Epidermal melanocyte (primary cell): ENCODE measurements at regions not wholly inside any gene's neighbourhood (a gene's known extent, or its start where the extent isn't known, plus 50 kb on each side); places are given as distances from the start of the nearest gene placed in this dataset.
A peak's percentile ranks its signal among the peaks of the same experiment; 100 is the strongest.
"Not testable (repeated sequence)": the region's sequence is repeated elsewhere in the genome, so short reads cannot be mapped to it uniquely, and the experiment has no call there.

Experiments used
- DNase-seq: peaks from one replicate; pipeline ENCODE4 v3.0.0; 2011; ENCODE audit warnings: low spot score; ENCODE audit not compliant: insufficient read length

DNA sequence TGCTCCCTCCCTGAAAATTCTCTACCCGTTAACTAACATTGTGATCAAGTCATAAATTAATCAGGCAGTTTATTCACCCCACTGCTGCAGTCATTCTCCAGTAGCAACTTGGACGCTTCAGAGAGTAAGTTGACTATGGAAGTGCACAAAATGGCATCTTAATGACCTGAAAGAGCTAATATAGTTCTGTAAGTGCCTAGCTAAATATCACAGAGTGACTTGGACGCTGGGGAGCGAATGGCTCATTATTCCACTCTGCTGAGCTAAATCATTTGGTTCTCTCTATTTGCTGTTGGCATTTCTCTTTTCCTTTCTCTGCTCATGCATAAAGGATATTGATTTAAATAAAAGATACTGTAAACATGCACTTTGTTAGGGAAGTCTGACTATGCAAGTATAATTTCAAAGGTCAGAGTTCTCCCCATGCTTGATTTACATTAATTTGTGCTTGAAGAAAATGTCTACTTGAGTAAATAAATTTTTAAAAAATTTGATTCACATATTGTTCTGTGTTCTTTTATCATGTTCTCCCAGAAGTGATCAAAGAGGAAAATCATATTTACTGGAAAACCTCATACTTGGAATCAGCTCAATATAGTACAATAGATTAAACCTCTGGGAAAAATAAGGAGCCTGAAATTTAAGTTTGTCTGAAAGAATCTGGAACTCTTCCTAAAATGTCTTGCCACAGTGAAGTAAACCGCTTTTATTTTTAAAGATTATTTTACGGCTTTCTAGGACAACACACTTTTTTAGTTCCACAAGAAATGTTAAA is 169.5 kb upstream of the HAPLN1 start:
- no peak for DNase-seq

GRCh38 chr5:83877911-83878706 is 157.5 kb upstream of the HAPLN1 start:
- no peak for DNase-seq

DNA sequence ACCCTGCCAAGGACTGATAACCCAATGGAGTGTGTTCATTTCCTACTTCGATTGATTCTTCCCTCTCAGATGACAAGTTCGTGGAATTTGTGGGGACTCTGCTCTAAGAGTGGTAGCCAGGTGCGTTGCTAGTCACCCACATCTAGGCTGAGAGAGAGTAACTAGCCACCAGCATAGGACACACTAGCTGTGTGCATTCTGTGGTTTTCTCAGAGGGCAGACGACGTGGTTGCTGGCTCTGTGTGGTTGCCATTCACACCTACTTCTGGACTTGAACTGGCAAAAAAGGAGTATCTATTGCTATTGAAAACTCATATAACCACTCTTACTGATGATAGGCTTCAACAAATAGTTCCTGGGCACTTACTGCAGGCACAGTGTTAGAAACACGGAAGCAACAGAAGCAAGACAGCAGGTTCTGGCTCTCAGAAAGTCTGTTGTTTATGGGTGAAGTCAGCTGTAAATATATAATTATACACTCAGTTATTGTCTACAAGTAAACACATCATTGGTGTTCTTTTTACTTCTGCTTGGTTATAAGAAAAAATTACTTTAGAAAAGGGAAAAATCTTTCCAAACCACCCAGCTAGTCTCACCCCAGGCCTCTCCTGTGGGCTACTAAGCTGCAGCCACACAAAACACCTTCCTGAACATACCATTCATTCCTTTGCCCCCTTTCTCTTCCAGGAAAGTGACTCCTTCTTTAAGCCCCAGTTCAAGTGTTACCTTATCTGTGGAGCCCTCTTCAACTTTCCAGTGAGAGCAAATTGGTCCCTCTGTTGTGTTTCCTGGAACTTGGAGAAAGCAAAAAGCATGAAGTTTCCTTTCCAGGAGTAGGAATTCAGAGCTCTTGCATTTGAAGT is 151.1 kb upstream of the HAPLN1 start:
- no peak for DNase-seq

DNA sequence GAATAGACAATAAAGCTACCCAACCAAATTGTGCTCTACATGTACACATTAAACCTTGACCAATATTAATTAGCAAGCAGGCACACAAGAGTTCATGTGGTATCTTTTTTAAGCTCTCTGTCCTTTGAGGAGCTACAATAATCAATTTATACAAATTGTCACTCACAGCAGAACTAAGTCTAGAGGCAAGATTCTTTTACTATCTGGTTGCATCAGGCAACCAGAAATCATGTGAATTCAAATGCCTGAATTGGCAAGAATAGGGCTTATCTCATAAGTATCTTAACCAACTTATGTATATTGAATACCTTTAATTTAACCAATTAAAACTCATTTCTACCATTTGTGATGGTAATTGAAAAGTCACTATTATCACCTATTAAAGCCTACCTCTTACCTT is 145.5 kb upstream of the HAPLN1 start:
- DNase-seq: no peak

- no peak for DNase-seq
Observed at GRCh38 chr5:83865579-83865978, 144.9 kb upstream of the HAPLN1 start.

GRCh38 chr5:83864652-83865051 is 144.0 kb upstream of the HAPLN1 start:
- DNase-seq: no peak

DNA sequence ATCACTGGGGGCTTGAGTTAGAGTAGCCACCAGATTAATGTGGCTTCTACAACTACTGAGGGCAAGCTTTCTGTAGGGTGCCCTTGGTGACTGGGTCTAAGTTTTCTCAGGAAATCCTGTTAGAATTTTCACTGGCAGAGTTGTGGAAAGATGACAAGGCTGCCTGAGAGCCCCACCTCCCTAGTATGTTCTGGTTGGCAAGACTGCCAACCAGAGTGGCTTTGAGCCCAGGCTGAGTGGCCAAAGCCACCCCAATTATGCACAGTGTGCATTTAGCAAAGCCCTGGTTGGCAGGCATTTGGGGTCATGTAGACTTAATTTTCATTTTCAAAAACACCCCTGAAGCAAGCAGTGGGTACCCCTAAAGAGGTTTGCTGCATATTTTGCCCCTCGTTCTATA is 136.7 kb upstream of the HAPLN1 start:
- no peak for DNase-seq

- DNase-seq: no peak
Observed at GRCh38 chr5:83856881-83857280, 136.2 kb upstream of the HAPLN1 start.

DNA sequence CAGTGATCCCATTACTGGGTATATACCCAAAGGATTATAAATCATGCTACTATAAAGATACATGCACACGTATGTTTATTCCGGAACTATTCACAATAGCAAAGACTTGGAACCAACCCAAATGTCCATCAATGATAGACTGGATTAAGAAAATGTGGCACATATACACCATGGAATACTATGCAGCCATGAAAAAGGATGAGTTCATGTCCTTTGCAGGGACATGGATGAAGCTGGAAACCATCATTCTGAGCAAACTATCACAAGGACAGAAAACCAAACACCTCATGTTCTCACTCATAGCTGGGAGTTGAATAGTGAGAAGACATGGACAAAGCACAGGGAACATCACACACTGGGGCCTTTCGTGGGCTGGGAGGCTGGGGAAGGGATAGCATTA is 129.8 kb upstream of the HAPLN1 start:
- not testable (repeated sequence) for DNase-seq

GRCh38 chr5:83848941-83849340 is 128.3 kb upstream of the HAPLN1 start:
- DNase-seq: no peak

DNA sequence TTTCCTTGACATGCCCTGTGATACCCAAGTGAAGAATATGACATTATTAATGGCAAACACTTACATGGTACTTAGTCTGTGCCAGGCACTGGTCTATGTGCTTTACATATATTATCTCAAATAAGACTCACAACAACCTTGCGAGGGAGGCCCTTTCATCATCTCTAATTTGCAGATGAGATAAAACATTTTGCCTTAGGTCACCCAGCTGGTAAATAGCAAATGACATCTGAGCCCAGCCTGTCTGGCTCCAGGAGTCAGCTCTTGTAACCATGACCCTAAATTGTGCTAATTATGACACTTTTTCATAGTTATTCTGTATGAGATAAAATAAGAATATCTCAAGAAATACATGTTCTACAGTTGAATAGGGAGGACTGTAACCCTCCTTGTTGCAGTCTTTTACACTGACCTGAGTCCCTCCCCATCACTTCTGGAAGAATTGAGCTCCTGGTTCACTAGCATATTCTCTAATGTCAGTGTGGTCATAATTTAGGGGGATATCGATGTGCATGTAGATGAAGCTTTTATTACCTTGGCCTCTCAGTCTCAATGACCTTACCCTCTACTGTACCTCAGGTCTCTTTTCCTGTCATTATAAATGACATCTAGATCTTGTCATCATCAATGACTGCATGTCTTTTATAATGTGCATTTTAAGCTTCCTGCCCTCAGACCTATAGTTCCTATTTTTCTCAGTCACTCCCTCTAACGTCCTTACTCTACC is 126.1 kb upstream of the HAPLN1 start:
- DNase-seq: no peak

GRCh38 chr5:83844449-83845068 is 123.9 kb upstream of the HAPLN1 start:
- peak; percentile 27 for DNase-seq

DNA sequence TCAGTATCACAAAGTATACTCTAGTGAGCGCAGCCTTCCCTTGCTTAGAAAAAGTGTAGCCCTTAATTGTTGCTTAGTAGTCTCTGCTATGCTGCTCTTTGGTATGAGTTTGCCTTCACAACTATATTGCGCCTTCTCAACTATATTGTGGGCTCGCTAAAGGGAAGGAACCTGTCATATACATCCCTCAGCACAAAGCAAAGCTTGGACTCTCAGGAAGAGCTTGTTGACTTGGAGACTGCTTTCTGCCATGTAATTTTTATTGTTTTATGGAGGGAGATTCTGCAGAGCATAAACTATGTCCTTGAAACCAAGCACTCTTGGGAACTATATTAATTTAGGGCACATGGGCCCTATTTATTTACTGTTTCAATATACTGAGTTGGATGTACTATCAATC is 119.1 kb upstream of the HAPLN1 start:
- DNase-seq: no peak

DNA sequence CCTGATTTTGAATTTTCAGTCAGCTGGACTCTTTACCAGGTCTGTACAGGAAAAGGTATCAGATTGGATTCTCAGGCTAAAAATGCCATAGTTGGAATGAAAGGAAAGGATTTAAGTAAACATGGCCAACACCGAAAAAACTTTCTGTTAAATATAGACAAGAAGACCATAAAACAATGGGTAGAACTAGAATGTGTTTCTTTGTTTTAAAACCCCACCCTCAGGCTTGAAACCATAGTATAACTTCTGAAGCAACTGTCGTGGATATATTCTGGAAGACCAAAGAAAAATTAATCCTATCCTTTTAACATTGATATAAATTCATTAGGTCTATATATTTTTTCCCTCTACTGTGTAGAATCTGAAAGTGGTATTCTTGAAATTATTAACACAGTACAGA is 118.6 kb upstream of the HAPLN1 start:
- no peak for DNase-seq

GRCh38 chr5:83837265-83837907 is 116.7 kb upstream of the HAPLN1 start:
- no peak for DNase-seq

DNA sequence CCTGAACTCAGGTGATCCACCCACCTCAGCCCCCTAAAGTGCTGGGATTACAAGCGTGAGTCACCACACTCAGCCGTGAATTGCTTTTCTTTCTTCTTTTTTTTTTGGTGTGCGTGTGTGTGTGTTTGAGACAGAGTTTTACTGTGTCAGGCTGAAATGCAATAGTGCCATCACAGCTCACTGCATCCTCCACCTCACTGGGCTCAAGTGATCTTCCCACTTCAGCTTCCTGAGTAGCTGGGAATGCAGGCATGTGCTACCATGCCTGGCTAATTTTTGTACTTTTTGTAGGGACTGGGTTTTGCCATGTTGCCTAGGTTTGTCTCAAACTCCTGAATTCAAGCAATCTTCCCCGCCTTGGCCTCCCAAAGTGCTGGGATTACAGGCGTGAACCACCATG is 113.7 kb upstream of the HAPLN1 start:
- no peak for DNase-seq

DNA sequence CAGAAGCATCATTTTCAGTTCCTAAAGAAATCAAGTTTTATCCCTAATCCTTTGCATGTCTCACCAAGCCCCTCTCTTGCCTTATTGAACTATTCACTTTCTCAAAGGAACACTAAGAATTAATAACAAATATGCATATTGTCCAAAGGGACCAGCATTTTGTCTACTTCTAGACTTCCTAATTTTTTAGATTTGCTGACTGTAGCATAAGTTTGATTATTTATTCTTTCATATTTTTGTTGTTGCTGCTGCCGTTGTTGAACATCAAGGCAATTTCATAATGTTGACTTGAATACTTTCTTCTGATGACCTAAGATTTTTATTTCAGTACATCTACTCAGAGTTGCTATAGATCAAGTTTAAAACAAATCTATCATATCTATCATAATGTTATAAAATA is 111.2 kb upstream of the HAPLN1 start:
- DNase-seq: no peak

DNA sequence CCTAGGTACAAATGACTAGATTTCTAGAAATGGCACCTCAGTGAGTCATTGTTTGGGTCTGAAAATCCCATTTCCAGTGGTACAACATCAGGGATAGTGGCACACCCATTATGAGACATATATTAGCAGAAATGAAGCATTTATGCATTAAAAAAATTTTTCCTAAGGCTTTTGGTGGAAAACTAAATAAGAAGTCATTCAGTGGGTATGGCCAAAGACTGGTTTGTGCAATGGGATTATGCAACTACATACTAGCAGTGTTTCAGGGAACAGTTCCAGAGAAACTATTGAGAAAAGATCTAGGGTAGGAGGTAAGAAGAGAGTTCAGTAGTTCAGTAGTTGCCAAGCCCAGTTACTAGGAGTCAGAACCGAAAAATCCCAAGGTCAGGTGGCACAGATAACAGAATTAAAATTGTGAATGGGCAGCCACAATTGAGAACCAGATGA is 106.5 kb upstream of the HAPLN1 start:
- no peak for DNase-seq

DNA sequence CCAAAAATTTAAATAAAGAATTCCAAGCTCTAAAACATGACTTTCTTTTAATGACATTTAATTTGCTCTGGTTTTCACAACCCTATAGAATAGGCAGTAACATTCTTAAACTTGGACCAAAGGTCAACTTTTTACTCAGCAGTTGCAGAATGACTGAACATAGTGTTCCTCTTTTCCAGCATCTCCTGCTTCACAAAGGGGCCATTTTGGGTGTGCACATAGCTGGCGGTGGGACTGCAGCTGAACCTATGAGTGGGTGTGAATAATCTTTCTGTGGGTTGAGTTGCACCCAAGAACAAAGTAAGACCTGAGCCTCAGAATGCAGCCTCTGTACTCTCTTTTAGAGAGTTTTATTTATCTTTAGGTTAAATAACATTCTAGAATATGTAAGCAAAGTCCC is 96.9 kb upstream of the HAPLN1 start:
- DNase-seq: no peak

DNA sequence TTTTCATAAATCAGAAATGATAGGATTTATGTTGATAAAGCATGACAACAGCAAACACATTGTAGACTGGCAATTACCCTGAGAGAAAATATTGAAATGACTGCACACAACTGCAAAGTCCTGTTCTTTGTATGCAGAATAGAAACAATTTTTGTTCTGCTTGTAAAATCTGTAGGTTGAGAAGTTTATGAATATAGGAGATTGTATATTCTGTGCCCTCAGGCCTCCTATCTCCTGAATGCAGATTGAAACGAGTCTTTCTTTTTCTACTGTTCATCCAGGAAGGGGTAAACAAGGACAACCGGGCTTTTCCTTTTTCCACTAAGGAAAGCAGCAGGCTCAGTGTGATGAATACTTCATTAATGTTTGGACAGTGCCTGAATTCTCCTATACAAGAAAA is 95.0 kb upstream of the HAPLN1 start:
- no peak for DNase-seq
